GM18907 (cell line): ENCODE measurements at regions not wholly inside any gene's neighbourhood (a gene's known extent, or its start where the extent isn't known, plus 50 kb on each side); places are given as distances from the start of the nearest gene placed in this dataset.
"Not testable (repeated sequence)": the region's sequence is repeated elsewhere in the genome, so short reads cannot be mapped to it uniquely, and the experiment has no call there.

Source experiments
- ATAC-seq: cut with Tn5 transposase; IDR thresholded peaks from one replicate; pipeline ENCODE4 v1.9.1; 2021; ENCODE audit warnings: mild to moderate bottlenecking, moderate library complexity; ENCODE audit not compliant: unreplicated experiment

DNA sequence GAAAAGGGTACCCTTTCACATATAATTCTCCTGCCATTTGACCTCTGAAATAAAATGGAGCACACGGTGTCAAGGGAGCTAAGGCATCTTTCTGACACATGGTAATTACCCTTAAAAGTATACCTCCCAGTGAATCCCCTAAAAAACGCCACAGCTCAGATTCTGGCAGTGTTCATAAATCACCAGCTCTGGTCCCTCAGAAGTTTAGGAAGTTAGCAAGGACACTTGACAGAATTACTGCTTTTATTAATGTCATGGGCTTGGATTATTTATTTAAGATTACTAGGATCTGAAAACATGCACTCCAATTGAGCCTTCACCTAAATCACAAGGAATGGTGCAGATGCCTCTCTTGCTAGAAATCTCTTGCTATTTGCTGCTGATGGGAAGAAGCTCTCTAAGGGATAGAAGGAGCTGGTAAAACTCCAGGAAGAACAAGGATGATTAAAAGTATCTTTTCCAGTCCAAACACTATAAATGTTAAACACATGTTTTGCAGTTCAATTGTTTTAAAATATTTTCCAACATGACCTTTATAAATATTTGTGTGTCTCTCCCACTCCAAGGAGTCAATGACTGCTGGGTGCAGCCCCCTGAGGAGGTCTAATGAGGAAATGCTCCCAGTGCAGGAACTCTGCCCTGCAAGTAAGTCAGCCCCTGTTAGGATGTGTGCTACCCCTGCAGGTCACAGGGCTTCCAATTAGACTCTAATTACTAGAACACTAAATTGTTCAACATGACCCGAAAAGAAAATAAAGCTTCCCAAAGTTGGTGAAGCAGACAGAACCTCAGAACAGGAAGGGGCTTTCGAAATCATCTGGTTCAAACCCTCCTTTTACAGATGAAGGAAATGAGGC lies 230.3 kb downstream of the TFAP2A start:
- no peak for ATAC-seq

GRCh38 chr6:10180138-10181074 lies 234.5 kb downstream of the TFAP2A start:
- no peak for ATAC-seq

DNA sequence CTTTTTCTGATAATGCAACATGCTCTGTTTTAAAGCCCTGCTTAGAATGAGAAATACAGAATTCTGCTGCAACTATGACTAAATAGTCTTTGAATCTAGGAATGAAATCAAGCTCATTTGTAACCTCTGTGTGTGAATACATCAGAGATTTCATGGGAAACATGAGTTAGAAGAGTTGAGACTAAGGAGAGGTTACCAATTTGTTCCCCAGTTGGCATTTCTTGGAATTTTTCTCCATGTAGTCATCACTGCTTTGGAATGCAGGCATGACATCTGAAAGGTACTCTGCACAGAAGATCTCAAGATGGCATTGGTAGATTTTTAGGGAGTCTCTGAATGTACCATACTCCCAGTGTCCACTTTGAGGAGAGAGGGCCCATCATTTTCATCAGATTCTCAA lies 237.2 kb downstream of the TFAP2A start:
- no peak for ATAC-seq

GRCh38 chr6:10175362-10175761 lies 239.5 kb downstream of the TFAP2A start:
- ATAC-seq, result no peak

DNA sequence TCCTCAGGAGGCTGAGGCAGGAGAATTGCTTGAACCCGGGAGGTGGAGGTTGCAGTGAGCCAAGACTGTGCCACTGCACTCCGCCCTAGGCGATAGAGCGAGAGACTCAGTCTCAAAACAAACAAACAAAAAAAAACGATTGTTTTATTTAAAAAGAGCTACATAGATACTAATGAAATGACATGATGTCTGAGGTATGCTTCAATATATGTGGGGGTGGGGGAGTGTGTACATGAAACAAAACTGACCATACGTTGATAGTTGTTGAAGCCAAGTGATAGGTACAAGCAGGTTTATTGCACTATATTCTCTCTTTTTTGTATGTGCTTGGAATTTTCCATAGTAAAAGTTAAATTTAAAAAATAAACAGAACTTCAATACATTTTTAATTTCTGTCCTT lies 240.1 kb downstream of the TFAP2A start:
- no peak for ATAC-seq

GRCh38 chr6:10174056-10174455 lies 240.8 kb downstream of the TFAP2A start:
- ATAC-seq, result no peak

DNA sequence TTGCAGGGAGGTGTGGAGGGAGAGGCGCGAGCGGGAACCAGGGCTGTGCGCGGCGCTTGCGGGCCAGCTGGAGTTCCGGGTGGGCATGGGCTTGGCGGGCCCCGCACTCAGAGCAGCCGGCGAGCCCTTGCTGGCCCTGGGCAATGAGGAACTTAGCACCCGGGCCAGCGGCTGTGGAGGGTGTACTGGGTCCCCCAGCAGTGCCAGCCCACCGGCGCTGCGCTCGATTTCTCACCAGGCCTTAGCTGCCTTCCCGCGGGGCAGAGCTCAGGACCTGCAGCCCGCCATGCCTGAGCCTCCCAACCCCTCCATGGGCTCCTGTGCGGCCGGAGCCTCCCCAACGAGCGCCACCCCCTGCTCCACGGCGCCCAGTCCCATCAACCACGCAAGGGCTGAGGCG lies 243.2 kb downstream of the TFAP2A start:
- ATAC-seq, result not testable (repeated sequence)

DNA sequence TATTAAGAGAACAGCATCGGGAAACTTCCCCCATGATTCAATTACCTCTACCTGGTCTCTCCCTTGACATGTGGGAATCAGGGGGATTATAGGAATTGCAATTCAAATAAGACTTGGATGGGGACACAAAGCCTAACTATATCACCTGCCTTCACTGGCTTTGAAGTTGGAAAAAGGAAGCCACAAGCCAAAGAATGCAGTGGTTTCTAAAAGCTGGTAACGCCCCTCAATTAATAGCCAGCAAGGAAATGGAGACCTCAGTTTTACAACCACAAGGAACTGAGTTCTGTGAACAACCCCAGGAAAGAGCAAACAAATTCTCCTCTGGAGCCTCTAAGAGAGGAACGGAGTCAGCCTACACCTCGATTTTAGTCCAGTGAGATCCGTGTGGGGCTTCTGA lies 244.1 kb downstream of the TFAP2A start:
- ATAC-seq, result no peak

DNA sequence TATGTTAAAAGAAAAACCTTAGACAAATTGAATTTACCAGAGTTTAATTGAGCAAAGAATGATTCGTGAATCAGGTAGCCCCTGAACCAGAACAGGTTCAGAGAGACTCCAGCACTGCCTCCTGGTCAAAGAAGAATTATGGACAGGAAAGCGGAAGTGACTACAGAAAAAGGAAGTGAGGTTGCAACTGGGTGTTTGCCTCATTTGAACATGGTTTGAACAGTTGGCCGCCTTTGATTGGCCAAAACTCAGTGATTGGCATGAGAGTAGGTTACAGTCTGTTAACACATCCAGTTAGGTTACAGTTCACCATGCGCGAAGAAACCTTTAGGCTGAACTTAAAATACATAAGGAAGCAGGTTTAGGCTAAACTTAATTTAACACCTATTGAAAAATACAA lies 248.8 kb downstream of the TFAP2A start:
- ATAC-seq, result no peak

DNA sequence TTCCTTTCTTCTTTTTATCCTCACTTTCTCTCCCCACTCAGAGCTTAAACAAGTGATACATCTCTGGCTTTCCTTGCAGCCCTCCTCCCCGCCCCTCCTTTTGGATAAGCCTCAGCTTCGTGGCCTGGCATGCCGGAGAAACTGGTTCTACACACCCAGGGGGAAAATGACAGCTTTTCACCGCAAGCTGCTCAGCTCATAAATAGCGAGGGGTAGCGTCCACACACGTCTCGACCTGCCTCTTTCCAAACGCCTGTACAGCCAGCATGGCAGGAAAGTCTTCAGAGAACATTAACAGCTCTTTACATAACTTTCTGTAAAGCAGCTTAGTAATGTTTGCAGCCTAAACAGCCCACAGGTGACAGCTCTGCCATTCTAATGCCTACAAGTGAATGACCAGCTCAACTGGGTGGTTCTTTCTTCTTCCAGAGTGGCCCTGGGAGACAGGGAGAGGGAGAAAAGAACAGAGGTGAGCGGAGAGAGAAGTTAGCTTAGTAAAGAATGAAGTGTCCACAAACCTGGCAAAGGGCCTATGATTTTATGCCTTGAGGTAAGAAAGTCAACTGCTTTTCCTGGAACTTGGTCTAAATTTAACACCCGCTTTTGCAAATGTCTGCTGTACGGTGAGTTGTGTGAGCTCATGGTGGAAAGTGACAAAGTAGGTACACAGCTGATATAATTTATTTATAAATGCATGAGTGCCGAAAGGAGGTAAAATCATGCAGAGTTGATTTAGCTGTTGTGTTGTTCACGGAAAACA lies 251.5 kb downstream of the TFAP2A start:
- no peak for ATAC-seq

- ATAC-seq, result no peak
Observed at GRCh38 chr6:10156875-10157274, 258.0 kb downstream of the TFAP2A start.

- ATAC-seq, result no peak
Observed at GRCh38 chr6:10154251-10154650, 260.6 kb downstream of the TFAP2A start.

DNA sequence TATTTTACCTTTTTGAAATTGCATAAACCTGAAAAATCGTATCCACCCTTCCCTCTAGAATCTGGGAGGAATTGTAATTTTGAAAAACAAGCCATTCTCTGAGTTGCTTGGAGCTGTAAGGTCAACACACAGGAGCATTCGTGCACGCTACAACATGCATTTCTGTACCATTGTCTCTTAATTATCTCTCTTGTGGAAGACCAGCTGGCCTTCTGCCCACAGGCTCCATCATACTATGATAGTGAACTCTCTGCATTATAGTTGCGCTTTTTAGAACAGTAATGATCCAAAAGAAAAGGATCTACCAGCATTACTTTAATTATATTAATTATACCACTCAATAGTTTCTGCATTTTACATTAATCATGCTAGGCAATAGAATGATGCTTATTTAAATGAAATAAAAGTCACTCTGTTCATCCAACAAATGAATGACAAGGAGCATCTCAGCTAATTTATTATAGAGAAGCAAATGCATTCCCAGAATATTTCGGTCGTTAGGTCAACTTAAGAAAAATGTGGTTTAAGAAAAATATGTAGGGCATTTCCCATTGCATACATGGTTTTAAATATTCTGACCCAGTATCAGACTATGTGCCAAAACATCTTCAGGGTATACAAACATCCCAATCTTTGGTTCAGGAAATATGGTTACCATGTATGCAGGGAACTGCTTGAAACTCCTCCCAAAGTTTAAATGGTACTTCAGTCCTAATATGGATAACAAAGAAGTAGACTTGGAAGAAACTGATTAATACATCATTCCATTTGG lies 263.5 kb downstream of the TFAP2A start:
- ATAC-seq, result no peak

- ATAC-seq, result no peak
Observed at GRCh38 chr6:10149603-10150002, 265.3 kb downstream of the TFAP2A start.

DNA sequence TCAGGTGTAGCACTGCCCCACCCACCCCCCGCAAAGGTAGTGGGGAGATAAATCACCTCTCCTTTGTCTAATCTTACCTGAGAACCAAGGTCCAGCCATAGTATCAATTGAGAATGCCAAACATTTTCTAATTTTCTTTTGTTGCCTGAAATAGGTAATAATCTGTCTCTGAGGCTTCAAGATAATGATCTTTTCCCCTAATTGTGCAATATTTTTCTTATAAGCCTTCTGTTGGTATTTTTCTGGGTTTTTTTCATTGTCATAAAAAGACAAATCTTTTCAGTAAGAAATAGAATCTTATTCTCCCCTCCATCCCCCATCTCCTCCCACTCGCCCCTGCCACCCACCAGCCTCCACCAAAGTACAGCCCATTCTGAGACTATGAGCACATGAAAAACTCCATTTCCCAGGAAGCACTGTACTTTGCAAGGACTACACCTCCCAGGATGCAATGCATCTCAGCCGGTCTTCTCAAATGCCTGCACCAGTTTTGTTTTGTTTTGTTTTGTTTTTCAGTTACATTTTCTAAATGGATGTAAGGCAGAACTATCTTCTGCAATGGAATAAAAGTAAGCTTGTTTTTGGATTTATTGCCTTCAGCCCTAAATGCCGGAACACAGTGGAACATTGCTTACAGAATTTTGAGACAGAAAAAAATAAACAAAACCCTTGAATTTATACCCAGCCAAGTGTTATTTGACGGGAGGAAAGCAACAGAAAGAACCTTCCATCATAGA lies 268.0 kb downstream of the TFAP2A start:
- ATAC-seq, result peak; percentile 99

DNA sequence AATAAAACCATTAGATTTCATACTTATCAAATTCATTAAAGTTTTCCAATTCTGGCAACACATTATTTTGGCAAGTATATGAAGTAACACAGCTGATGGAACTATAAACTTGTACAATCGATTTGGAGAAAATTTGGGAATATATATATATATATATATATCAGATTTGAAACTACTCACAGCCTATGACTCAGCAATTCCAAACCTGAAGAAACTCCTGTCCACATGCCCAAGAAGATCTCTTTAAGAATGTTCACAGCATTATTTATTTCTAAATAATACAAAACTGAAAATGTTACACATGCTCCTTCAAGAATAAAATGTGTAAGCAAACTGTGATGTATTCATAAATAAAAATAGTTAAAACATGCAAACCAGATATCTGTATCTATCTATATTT lies 270.1 kb downstream of the TFAP2A start:
- no peak for ATAC-seq

DNA sequence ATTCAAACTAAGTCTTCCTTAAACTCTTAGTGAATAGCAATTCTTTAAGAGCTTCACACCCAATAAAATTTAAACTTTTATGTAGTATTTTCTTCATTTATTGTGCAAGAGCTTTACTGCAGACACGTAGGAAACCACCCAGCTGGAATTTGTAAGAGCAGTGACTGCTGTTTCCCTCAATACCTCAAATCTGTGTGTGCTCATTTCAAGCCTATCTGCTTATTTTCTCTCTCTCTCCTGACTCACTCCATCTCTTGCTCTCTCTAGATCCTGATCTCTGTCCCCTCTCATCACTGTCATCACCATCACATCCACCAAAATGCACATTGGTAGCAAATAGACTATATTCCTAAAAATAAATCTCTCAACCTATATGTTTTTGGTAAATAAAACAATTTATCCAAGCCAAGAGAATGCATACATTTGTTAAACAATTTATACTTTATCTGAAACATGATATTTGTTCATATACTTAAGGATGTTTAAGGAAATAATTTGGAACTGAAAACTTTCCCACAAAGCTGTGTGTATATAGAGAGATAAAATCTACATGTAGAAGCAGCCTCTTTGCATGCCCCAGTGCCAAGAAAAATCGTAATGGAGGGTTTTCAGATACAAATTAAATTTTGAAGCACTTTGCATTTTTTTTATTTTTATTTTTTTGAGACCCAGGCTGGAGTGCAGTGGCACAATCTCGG lies 273.0 kb downstream of the TFAP2A start:
- no peak for ATAC-seq

DNA sequence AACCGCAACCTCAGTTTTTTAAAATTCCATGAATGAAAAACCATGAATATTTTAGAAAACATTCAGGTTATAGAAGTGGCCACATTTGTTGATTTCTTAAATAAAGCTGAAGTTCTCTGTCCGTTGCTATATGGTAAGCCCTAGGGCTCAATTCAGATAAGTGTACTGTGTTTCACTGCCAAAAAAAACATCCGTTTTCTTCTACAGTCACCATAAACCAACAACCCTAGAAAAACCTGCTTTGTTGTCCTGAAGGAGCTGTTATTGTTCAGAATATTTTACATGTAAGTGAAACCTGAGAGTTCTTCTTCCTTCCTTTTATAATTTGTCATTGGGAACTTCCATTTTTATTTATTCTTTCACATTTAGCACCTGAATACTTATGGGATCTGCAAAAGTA lies 274.1 kb downstream of the TFAP2A start:
- ATAC-seq, result no peak

- no peak for ATAC-seq
Observed at GRCh38 chr6:10140136-10140535, 274.7 kb downstream of the TFAP2A start.
